ENCODE measurements at regions not wholly inside any gene's neighbourhood (a gene's known extent, or its start where the extent isn't known, plus 50 kb on each side); places are given as distances from the start of the nearest gene placed in this dataset.

- Histone ChIP-seq H3K27ac (no peak overlapping the region), H3K36me3 (replicated peaks in 1 of 2; ENCODE audit: insufficient read depth in 1 of 2, low read depth in 2 of 2) (no peaks in the 10 kb centered on the region), H3K27me3 (no peaks in the 10 kb centered on the region), H3K9me3 (no peaks in the 10 kb centered on the region), H3K4me1 (no peaks in the 10 kb centered on the region), H3K4me3 (no peak overlapping the region)
- ATAC-seq: no peak
- WGBS, 2 donors: 52 to 63% methylated on average over 3 of the region's 3 CpGs
- TF ChIP-seq CTCF (IDR thresholded peaks at IDR 0.05) (no peak), POLR2A (IDR thresholded peaks at IDR 0.05) (no peak)
- intact Hi-C loops (cut with DNase I): no loop called here
- DNase-seq: no peak
Observed at GRCh38 chr6:4506223-4506622, 270.0 kb upstream of the CDYL start.

- intact Hi-C loops (cut with DNase I): no loop called here
- 56 to 70% methylated on average over 2 of the region's 2 CpGs for WGBS, 2 donors
Observed at GRCh38 chr6:4504700-4505099, 271.5 kb upstream of the CDYL start.

GRCh38 chr6:4503700-4504099, 272.5 kb upstream of the CDYL start:
- H3K4me1 ChIP-seq: no peaks in the 10 kb centered on the region
- TF ChIP-seq POLR2A (IDR thresholded peaks at IDR 0.05): no peak
- no peak for TF ChIP-seq CTCF (IDR thresholded peaks at IDR 0.05)
- intact Hi-C loops (cut with DNase I): no loop called here
- WGBS, 2 donors: 28 to 31% methylated on average over 5 of the region's 5 CpGs
- H3K4me3 ChIP-seq: no peak overlapping the region
- H3K9me3 ChIP-seq: no peaks in the 10 kb centered on the region
- DNase-seq: no peak
- no peak for ATAC-seq
- H3K36me3 ChIP-seq (replicated peaks in 1 of 2; ENCODE audit: insufficient read depth in 1 of 2, low read depth in 2 of 2): no peaks in the 10 kb centered on the region
- H3K27ac ChIP-seq: no peak overlapping the region
- no peaks in the 10 kb centered on the region for H3K27me3 ChIP-seq

More at GRCh38 chr6:4504700-4505099, 271.5 kb upstream of the CDYL start:
- Histone ChIP-seq H3K36me3 (replicated peaks in 1 of 2; ENCODE audit: insufficient read depth in 1 of 2, low read depth in 2 of 2) (no peaks in the 10 kb centered on the region), H3K27me3 (no peaks in the 10 kb centered on the region), H3K27ac (no peak overlapping the region), H3K4me1 (no peaks in the 10 kb centered on the region), H3K4me3 (no peak overlapping the region), H3K9me3 (no peaks in the 10 kb centered on the region)
- ATAC-seq (no peak), DNase-seq (no peak)
- no peak for TF ChIP-seq POLR2A (IDR thresholded peaks at IDR 0.05)
- TF ChIP-seq CTCF (IDR thresholded peaks at IDR 0.05): no peak

GRCh38 chr6:4496284-4496683, 279.9 kb upstream of the CDYL start:
- intact Hi-C loops (cut with DNase I): no loop called here
- H3K27me3 ChIP-seq: no peaks in the 10 kb centered on the region
- H3K4me1 ChIP-seq: no peaks in the 10 kb centered on the region
- TF ChIP-seq POLR2A (IDR thresholded peaks at IDR 0.05) (no peak), CTCF (IDR thresholded peaks at IDR 0.05) (no peak)
- no peak overlapping the region for H3K27ac ChIP-seq
- no peaks in the 10 kb centered on the region for H3K36me3 ChIP-seq (replicated peaks in 1 of 2; ENCODE audit: insufficient read depth in 1 of 2, low read depth in 2 of 2)
- H3K4me3 ChIP-seq: no peak overlapping the region
- 76 to 94% methylated on average over 1 of the region's 1 CpG for WGBS, 2 donors
- DNase-seq (no peak), ATAC-seq (no peak)
- H3K9me3 ChIP-seq: no peaks in the 10 kb centered on the region

- ATAC-seq (no peak), DNase-seq (no peak)
- H3K9me3 ChIP-seq: peaks cover 0 to 3% (median 0%) of the 10 kb centered on the region in 3 donors
- intact Hi-C loops (cut with DNase I): no loop called here
- no peak for TF ChIP-seq POLR2A (IDR thresholded peaks at IDR 0.05)
- no peak for TF ChIP-seq CTCF (IDR thresholded peaks at IDR 0.05)
- no peak overlapping the region for H3K4me3 ChIP-seq
- no peaks in the 10 kb centered on the region for H3K36me3 ChIP-seq (replicated peaks in 1 of 2; ENCODE audit: insufficient read depth in 1 of 2, low read depth in 2 of 2)
- no peaks in the 10 kb centered on the region for H3K27me3 ChIP-seq
- H3K4me1 ChIP-seq: no peaks in the 10 kb centered on the region
- WGBS, 2 donors: 75 to 79% methylated on average over 7 of the region's 7 CpGs
- H3K27ac ChIP-seq: no peak overlapping the region
Observed at GRCh38 chr6:4491501-4492260, 284.5 kb upstream of the CDYL start.

All from body of pancreas (tissue), 4 donors.